GM12872 (cell line): ENCODE measurements at regions not wholly inside any gene's neighbourhood (a gene's known extent, or its start where the extent isn't known, plus 50 kb on each side); places are given as distances from the start of the nearest gene placed in this dataset.

ENCODE experiments used
- CTCF ChIP-seq: IDR thresholded peaks from 3 replicates; pipeline ENCODE4 v1.5.1; 2011; ENCODE audit warnings: low read depth, mild to moderate bottlenecking, low read length, moderate library complexity; ENCODE audit not compliant: insufficient read depth

GRCh38 chr11:33507356-33507755, 193.3 kb downstream of the C11orf91 start:
- TF ChIP-seq CTCF = no peak

DNA sequence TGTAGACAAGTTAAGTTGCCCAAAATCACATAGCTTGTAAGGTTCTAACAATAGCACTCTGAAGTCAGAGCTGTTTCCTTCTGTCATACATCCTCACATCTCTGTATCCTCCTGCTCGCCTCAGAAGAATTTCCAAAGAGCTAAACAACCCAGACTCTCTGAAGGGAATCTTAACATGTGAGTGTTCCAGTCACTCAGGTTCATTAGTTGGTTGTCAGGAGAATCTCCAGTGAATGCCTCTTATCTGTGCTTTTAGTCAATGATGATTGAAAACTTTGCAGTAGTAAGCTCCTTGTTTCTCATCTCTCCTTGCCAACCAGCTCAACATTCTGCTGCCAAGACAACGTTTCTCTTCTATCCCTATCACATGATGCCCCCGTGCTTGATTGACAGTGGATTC, 195.5 kb downstream of the C11orf91 start:
- no peak for TF ChIP-seq CTCF

GRCh38 chr11:33500861-33501479, 199.7 kb downstream of the C11orf91 start:
- no peak for TF ChIP-seq CTCF

DNA sequence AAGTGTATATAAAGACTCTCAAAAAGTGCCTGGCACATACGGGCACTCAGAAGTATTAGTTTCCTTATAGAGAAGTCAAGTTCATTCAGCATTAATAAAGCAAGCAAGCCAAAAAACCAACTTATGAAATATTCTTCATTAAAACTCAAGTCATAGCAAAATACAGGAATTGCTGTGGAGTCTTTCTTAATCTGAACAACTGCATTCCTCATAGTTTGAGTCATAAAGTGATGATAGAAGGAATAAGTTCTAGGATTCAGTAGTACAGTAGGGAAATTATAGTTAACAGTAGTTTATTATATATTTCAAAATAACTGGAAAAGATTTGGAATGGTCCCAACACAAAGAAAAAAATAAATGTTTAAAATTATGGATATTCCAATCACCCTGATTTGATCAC, 200.3 kb downstream of the C11orf91 start:
- TF ChIP-seq CTCF = no peak

- TF ChIP-seq CTCF = no peak
Measured at GRCh38 chr11:33492596-33492995, 208.0 kb downstream of the C11orf91 start.

DNA sequence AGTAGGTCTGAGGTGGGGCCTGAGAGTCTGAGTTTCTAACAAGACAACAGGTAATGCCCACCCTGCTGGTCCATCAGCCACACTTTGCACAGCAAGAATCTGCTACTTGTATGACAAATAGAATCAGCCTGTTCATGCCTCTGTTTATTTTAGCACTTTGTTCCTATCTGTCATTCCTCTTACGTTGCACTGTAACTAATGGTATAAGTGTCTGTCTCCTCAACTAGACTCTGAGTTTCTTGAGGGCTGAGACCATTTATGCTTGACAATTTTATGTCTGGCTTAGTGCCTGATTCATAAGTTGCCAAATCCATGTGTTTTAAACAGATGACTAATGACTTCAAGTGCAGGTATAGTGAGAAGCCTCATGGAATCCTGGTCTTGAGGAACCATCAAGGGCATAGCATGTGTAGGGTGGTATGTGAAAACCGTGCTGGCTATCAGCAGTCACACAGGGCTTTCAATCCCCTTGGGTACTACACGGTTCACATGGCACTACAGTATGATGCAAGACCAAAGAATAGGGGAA, 209.7 kb downstream of the C11orf91 start:
- no peak for TF ChIP-seq CTCF

- TF ChIP-seq CTCF = no peak
Measured at GRCh38 chr11:33488971-33489370, 211.7 kb downstream of the C11orf91 start.

DNA sequence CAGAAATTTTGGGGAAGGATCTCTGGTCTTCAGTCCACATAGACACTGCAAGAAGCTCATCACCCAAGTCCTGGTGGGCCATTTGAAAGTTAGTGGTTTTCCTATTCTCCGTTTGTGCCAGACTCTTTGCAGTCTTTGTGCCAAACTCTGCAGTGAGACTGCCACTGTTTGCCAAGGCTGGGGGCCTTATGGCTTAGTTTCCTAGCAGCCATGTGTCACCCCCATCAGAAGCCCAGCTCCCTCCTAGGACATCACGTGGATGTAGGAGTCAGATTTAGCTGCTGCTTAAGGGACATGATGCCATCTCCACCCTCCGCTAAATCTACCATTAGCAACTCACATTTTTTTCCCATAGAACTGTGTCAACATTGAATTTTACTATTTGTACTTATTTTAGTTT, 220.0 kb downstream of the C11orf91 start:
- TF ChIP-seq CTCF = no peak
